ENCODE measurements at regions not wholly inside any gene's neighbourhood (a gene's known extent, or its start where the extent isn't known, plus 50 kb on each side); places are given as distances from the start of the nearest gene placed in this dataset.

GRCh38 chr1:96416701-96417444 is 304.7 kb upstream of the PTBP2 start:
- TF ChIP-seq EZH2 (IDR thresholded peaks at IDR 0.05; ENCODE audit: insufficient read depth, low read length) (no peak), CTCF (IDR thresholded peaks at IDR 0.05; ENCODE audit: insufficient read depth, low read depth, low read length) (no peak)

Data from astrocyte (in vitro differentiated cells and primary cell).